Smooth muscle cell (in vitro differentiated cells): ENCODE measurements at regions not wholly inside any gene's neighbourhood (a gene's known extent, or its start where the extent isn't known, plus 50 kb on each side); places are given as distances from the start of the nearest gene placed in this dataset.

Source experiments
- DNase-seq: peaks from one replicate; lab custom pipeline; 2025; ENCODE audit not compliant: unreplicated experiment; lab: John Stamatoyannopoulos, UW
- H2AFZ ChIP-seq: fragments of 200-600 bp; sonication (generic); 2 replicates; pipeline ENCODE4 v1.6.0; 2016; ENCODE audit warnings: antibody characterized with exemption, low read depth, mild to moderate bottlenecking
- H3F3A ChIP-seq: fragments of 200-600 bp; sonication (generic); 2 replicates; pipeline ENCODE4 v1.6.0; 2017; ENCODE audit warnings: antibody characterized with exemption, low read depth
- H3K27ac ChIP-seq: fragments of 200-600 bp; sonication (generic); 2 replicates; pipeline ENCODE4 v1.5.1; 2016; ENCODE audit warnings: low read depth, mild to moderate bottlenecking
- H3K27me3 ChIP-seq: fragments of 200-600 bp; sonication (generic); 2 replicates; pipeline ENCODE4 v1.6.1; 2016; ENCODE audit warnings: low read depth, mild to moderate bottlenecking
- H3K36me3 ChIP-seq: fragments of 200-600 bp; sonication (generic); 2 replicates; pipeline ENCODE4 v1.5.1; 2016; ENCODE audit warnings: low read depth
- H3K4me1 ChIP-seq: fragments of 200-600 bp; sonication (generic); 2 replicates; pipeline ENCODE4 v1.5.1; 2016; ENCODE audit warnings: low read depth
- H3K4me2 ChIP-seq: fragments of 200-600 bp; sonication (generic); 2 replicates; pipeline ENCODE4 v1.6.0; 2016; ENCODE audit warnings: mild to moderate bottlenecking
- H3K4me3 ChIP-seq: fragments of 200-600 bp; sonication (generic); 2 replicates; pipeline ENCODE4 v1.5.1; 2016; ENCODE audit warnings: mild to moderate bottlenecking
- H3K79me2 ChIP-seq: fragments of 200-600 bp; sonication (generic); 2 replicates; pipeline ENCODE4 v1.6.0; 2016; ENCODE audit warnings: low read depth, mild to moderate bottlenecking
- H3K9ac ChIP-seq: fragments of 200-600 bp; sonication (generic); 2 replicates; pipeline ENCODE4 v1.6.0; 2016; ENCODE audit warnings: low read depth
- H3K9me3 ChIP-seq: fragments of 200-600 bp; sonication (generic); replicated peaks from 2 replicates; pipeline ENCODE4 v1.5.1; 2016; ENCODE audit warnings: low read depth
- H4K20me1 ChIP-seq: fragments of 200-600 bp; sonication (generic); 2 replicates; pipeline ENCODE4 v1.6.0; 2016; ENCODE audit warnings: low read depth
- WGBS: methylation state at CpG from one replicate; pipeline ENCODE4 v1.1.7; 2016; ENCODE audit warnings: low lambda C conversion rate; 5-methylcytosine and 5-hydroxymethylcytosine counted together
- TF ChIP-seq, protein P1 (sequence below): fragments of 200-600 bp; sonication (generic); IDR thresholded peaks from 2 replicates; pipeline ENCODE4 v1.5.1; 2017; ENCODE audit warnings: borderline replicate concordance, mild to moderate bottlenecking, antibody characterized with exemption; ENCODE audit not compliant: insufficient read depth, poor library complexity, severe bottlenecking

DNA sequence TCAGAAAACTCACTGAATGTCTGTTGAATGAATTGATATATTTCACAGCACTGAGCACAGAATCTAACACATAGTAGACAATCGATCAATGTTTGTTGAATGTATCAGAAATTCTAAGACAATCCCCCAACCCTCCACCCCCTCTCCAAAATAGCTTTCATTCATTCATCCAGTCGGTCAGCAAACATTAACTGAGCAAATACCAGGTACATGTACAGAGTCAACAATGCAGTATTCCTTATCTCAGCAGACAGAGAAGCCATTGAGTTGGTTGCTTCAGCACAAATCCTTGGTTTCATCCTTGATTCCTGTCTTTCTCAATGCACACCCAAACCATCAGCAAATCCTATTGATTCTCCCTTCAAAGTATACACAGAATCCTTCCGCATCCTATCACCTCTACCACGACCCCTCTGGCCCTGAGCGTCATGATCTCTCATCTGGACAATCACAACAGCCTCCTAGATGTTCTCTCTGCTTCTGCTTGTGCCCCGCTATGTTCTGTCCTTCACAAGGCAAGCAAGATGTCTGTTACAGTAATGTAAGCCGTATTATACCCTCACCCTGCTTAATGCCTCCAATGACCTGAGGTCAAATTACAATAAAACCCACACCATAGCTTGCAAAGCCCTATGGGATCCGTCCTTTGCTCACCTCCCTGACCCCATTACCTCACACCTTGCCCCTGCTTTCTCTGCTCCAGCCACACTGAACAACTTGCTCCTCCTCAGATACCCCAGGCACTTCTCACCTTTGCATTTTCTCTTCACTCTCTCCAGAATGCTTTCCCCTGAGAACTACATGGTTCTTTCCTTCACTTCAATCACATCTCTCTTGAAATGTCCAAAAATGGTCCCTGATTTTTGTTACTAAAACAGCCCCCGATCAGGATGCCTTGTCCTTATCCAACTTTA is 738.1 kb upstream of the TBX3 start:
- WGBS: 91% methylated on average over 9 of the region's 9 CpGs
- peak overlapping the region; percentile 25 for H2AFZ ChIP-seq
- no peaks in the 10 kb centered on the region for H3K9me3 ChIP-seq
- H3F3A ChIP-seq: no peaks in the 10 kb centered on the region
- no peaks in the 10 kb centered on the region for H4K20me1 ChIP-seq
- no peaks in the 10 kb centered on the region for H3K36me3 ChIP-seq
- no peaks in the 10 kb centered on the region for H3K27me3 ChIP-seq
- H3K4me1 ChIP-seq: no peaks in the 10 kb centered on the region
- H3K27ac ChIP-seq: no peak overlapping the region
- no peaks in the 10 kb centered on the region for H3K79me2 ChIP-seq
- H3K9ac ChIP-seq: no peak overlapping the region
- DNase-seq: no peak
- H3K4me3 ChIP-seq: no peak overlapping the region
- TF ChIP-seq, protein P1, sequence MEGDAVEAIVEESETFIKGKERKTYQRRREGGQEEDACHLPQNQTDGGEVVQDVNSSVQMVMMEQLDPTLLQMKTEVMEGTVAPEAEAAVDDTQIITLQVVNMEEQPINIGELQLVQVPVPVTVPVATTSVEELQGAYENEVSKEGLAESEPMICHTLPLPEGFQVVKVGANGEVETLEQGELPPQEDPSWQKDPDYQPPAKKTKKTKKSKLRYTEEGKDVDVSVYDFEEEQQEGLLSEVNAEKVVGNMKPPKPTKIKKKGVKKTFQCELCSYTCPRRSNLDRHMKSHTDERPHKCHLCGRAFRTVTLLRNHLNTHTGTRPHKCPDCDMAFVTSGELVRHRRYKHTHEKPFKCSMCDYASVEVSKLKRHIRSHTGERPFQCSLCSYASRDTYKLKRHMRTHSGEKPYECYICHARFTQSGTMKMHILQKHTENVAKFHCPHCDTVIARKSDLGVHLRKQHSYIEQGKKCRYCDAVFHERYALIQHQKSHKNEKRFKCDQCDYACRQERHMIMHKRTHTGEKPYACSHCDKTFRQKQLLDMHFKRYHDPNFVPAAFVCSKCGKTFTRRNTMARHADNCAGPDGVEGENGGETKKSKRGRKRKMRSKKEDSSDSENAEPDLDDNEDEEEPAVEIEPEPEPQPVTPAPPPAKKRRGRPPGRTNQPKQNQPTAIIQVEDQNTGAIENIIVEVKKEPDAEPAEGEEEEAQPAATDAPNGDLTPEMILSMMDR: no peak
- no peak overlapping the region for H3K4me2 ChIP-seq

DNA sequence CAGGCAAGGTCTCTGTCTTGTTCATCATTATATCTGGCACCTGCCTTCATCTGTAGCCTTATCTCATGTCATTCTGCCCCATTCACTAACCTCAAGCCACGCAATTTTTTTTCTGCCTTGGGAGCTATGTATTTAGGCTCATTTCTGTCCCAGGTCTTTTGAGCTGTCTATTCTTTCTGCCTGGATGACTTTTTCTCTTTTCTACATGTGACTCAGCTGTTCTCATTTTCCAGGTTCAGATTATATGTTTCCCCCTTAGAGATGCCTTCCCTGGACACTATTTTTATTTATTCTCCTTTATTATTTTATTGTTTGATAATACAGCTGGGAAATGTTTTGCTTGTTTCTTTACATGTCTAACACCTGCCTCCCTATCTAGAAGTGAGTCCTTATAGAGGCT is 737.4 kb upstream of the TBX3 start:
- Histone ChIP-seq H2AFZ (no peak overlapping the region), H4K20me1 (no peaks in the 10 kb centered on the region), H3K36me3 (no peaks in the 10 kb centered on the region), H3K27me3 (no peaks in the 10 kb centered on the region), H3K4me1 (no peaks in the 10 kb centered on the region), H3K4me3 (no peak overlapping the region), H3K9me3 (no peaks in the 10 kb centered on the region), H3K9ac (no peak overlapping the region), H3F3A (no peaks in the 10 kb centered on the region), H3K79me2 (no peaks in the 10 kb centered on the region), H3K4me2 (no peak overlapping the region), H3K27ac (no peak overlapping the region)
- no peak for DNase-seq
- WGBS: 94% methylated on average over 1 of the region's 1 CpG
- TF ChIP-seq, protein P1: no peak

DNA sequence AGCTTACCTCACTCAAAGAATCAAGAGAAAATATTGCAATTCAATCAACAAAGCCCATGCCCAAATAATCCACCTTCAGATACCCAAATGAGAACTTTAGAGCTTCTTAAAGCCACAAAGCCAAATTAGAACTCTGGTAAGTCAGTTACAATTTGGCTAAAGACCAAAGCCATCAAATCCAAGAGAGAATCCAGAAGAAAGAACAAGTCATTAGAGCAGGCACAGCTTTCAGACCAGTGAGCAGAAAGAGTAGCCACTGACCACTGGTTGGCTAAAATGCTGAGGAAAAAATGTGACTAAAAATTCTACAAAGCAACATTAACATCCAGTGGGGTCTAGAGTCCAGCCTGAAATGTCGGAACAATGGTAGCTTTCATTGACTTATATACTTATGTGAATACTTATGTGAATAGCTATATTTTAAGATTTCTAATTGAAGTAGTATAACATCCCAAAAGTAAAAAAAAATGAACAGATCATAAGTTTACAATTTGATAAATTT is 735.2 kb upstream of the TBX3 start:
- no peaks in the 10 kb centered on the region for H3K4me1 ChIP-seq
- H2AFZ ChIP-seq: no peak overlapping the region
- H3K79me2 ChIP-seq: no peaks in the 10 kb centered on the region
- no peaks in the 10 kb centered on the region for H3F3A ChIP-seq
- no peak overlapping the region for H3K9ac ChIP-seq
- H4K20me1 ChIP-seq: no peaks in the 10 kb centered on the region
- no peak overlapping the region for H3K4me2 ChIP-seq
- TF ChIP-seq, protein P1: no peak
- 100% methylated on average over 1 of the region's 1 CpG for WGBS
- DNase-seq: no peak
- H3K9me3 ChIP-seq: no peaks in the 10 kb centered on the region
- H3K36me3 ChIP-seq: no peaks in the 10 kb centered on the region
- no peak overlapping the region for H3K4me3 ChIP-seq
- no peak overlapping the region for H3K27ac ChIP-seq
- no peaks in the 10 kb centered on the region for H3K27me3 ChIP-seq

DNA sequence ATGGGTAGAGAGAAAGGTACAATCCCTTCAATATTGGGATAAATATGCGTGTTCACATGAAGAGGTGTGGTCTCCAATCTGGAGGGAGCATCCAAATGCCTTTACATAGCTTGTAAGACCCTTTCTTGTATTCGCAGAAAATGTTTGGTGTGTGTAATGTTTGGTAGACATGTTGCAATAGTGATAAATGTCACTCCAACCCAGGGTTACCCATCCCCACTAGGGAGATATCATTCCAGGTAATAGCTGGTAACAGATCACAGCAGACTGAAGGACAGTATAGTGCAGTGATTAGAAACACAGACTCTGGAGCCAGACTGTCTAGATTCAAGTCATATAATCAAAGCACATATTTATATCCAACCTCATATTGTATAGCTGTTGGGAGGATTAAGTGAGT is 733.6 kb upstream of the TBX3 start:
- Histone ChIP-seq H3F3A (no peaks in the 10 kb centered on the region), H3K9ac (no peak overlapping the region), H3K4me2 (no peak overlapping the region), H3K36me3 (no peaks in the 10 kb centered on the region), H2AFZ (no peak overlapping the region), H3K4me3 (no peak overlapping the region), H3K79me2 (no peaks in the 10 kb centered on the region), H3K27ac (no peak overlapping the region), H4K20me1 (no peaks in the 10 kb centered on the region), H3K4me1 (no peaks in the 10 kb centered on the region), H3K9me3 (no peaks in the 10 kb centered on the region), H3K27me3 (no peaks in the 10 kb centered on the region)
- TF ChIP-seq, protein P1: no peak
- no peak for DNase-seq
- WGBS: 94% methylated on average over 2 of the region's 2 CpGs
